Left lung (tissue), 4 donors: ENCODE measurements at regions not wholly inside any gene's neighbourhood (a gene's known extent, or its start where the extent isn't known, plus 50 kb on each side); places are given as distances from the start of the nearest gene placed in this dataset.

Experiments
- ATAC-seq: fragments of 200-7000 bp; cut with Tn5 transposase; one replicate; pipeline ENCODE4 v1.9.1; 2020; ENCODE audit warnings: moderate library complexity
- DNase-seq, 4 donors: peaks; one replicate each; pipeline ENCODE4 v3.0.0-alpha.2; 2013 to 2020
- H3K27ac ChIP-seq, 2 donors: fragments of 200-600 bp; sonication (generic) in 1 of 2; one replicate each; pipeline versions ENCODE4 v1.5.0 to v1.8.0; 2020 to 2021
- H3K27me3 ChIP-seq, 2 donors: fragments of 200-600 bp; sonication (generic) in 1 of 2; one replicate each; pipeline versions ENCODE4 v1.5.0 to v1.8.0; 2020 to 2021
- H3K36me3 ChIP-seq, 2 donors: fragments of 200-600 bp; sonication (generic) in 1 of 2; one replicate each; pipeline versions ENCODE4 v1.5.0 to v1.8.0; 2020 to 2021
- H3K4me1 ChIP-seq, 2 donors: fragments of 200-600 bp; one replicate each; pipeline ENCODE4 v1.8.0; 2021
- H3K4me3 ChIP-seq, 2 donors: fragments of 200-600 bp; sonication (generic) in 1 of 2; one replicate each; pipeline versions ENCODE4 v1.5.0 to v1.8.0; 2020 to 2021; ENCODE audit warnings: mild to moderate bottlenecking in 1 of 2
- H3K9me3 ChIP-seq, 2 donors: fragments of 200-600 bp; sonication (generic) in 1 of 2; one replicate each; pipeline versions ENCODE4 v1.5.0 to v1.8.0; 2020 to 2021
- intact Hi-C, 2 donors: fragments of 100-400 bp; cut with DNase I; formaldehyde crosslinking; loops; one replicate each; pipeline versions ENCODE4 v1.11.2 to v1.14.2; 2022
- TF ChIP-seq, protein P1 (sequence below), 2 donors: fragments of 200-600 bp; sonication (generic) in 1 of 2; IDR thresholded peaks; one replicate each; pipeline versions ENCODE4 v1.5.0 to v1.8.0; 2021; ENCODE audit warnings: antibody characterized with exemption in 2 of 2
- donor health status: DM: no; HTN: yes; CAD: no.
- donor health status: DM: no; HTN: no; CAD: no.

DNA sequence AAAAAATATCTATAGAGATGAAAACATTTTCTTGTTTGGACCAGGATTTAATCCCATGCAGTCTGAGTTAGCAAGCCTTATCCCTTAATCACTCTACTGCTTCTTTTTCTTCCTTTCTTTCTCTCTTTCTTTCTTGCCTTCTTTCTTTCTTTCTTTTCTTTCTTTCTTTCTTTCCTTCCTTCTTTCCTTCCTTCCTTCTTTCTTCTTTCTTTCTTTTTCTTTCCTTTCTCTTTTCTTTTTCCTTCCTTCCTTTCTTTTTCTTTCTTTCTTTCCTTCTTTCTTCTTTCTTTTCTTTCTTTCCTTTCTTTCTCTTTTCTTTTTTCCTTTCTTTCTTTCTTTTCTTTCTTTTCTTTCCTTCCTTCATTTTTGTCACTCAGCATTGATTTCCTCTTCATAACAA is 434.6 kb downstream of the FAT4 start:
- ATAC-seq: no peak
- no peak overlapping the region for H3K27ac ChIP-seq
- TF ChIP-seq, protein P1, sequence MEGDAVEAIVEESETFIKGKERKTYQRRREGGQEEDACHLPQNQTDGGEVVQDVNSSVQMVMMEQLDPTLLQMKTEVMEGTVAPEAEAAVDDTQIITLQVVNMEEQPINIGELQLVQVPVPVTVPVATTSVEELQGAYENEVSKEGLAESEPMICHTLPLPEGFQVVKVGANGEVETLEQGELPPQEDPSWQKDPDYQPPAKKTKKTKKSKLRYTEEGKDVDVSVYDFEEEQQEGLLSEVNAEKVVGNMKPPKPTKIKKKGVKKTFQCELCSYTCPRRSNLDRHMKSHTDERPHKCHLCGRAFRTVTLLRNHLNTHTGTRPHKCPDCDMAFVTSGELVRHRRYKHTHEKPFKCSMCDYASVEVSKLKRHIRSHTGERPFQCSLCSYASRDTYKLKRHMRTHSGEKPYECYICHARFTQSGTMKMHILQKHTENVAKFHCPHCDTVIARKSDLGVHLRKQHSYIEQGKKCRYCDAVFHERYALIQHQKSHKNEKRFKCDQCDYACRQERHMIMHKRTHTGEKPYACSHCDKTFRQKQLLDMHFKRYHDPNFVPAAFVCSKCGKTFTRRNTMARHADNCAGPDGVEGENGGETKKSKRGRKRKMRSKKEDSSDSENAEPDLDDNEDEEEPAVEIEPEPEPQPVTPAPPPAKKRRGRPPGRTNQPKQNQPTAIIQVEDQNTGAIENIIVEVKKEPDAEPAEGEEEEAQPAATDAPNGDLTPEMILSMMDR (IDR thresholded peaks at IDR 0.05): no peak
- no peaks in the 10 kb centered on the region for H3K36me3 ChIP-seq
- H3K27me3 ChIP-seq: no peaks in the 10 kb centered on the region
- H3K4me3 ChIP-seq: no peak overlapping the region
- no peak for DNase-seq
- no peaks in the 10 kb centered on the region for H3K4me1 ChIP-seq
- intact Hi-C loops: loop anchor here in 1 of 2 donors (10.0 kb wide), 1 partner anchor 435 kb away; the partner anchor contains the start of gene FAT4
- peaks cover 0 to 11% of the 10 kb centered on the region in 2 donors for H3K9me3 ChIP-seq

DNA sequence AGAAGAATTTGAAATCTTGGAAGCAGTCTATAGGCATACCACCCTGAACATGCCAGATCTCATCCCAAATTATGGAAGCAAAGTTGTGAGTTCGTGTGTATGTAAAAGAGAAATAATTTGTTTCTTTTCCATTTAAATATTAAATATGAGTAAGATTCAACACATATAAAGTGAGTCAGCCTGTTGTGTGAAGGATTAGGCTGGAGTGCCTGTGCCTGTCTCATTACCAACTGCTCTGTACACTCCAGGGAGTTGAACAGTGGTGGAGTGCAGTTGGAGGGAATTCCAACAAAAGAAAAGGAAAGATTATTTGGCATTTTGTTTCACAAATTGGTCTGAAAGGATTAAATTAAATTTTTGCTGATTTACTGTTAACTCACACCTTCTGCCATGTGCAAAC is 435.6 kb downstream of the FAT4 start:
- Histone ChIP-seq H3K4me1 (no peaks in the 10 kb centered on the region), H3K27ac (no peak overlapping the region), H3K4me3 (no peak overlapping the region), H3K27me3 (no peaks in the 10 kb centered on the region), H3K36me3 (no peaks in the 10 kb centered on the region), H3K9me3 (peaks cover 0 to 2% of the 10 kb centered on the region in 2 donors)
- DNase-seq (no peak), ATAC-seq (peak; percentile 42)
- intact Hi-C loops: no loop called here
- TF ChIP-seq, protein P1 (IDR thresholded peaks at IDR 0.05): no peak

DNA sequence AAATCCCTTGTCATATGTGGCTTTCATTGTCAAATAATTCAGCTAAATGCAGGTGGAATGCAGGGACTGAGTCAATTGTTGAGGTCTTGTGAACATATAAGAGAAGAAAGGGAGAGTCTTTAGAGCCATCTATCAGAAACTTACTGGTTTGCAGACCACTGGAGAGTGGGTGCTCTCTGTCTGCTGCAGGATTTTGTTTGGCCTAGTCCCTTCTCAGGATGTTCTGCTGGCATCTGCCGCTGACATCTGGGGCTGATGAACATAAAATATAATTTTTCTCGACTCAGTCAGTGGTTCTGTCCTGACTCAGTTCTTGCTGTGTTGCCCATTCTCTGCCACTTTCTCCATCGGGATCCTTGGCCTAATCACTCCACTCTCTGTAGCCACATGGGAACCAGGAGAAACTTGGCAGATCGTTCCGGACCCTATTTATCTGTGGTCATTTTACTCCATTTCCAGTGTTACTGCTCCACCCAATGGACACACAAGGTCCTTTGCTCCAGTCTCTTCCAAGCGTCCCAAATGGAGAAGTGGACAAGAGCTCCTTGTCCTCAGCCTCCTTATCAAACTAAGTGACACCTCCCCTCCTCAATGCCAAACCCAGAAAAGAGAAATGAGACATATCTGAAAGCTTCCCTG is 436.2 kb downstream of the FAT4 start:
- peak; percentile 49 for ATAC-seq
- intact Hi-C loops: no loop called here

GRCh38 chr4:125758438-125758837 is 443.7 kb downstream of the FAT4 start:
- intact Hi-C loops: no loop called here
- TF ChIP-seq, protein P1 (IDR thresholded peaks at IDR 0.05): no peak
- DNase-seq (no peak), ATAC-seq (no peak)
- Histone ChIP-seq H3K27me3 (no peaks in the 10 kb centered on the region), H3K4me3 (no peak overlapping the region), H3K36me3 (no peaks in the 10 kb centered on the region), H3K4me1 (no peaks in the 10 kb centered on the region), H3K27ac (no peak overlapping the region), H3K9me3 (no peaks in the 10 kb centered on the region)

More for the DNA sequence above, 436.2 kb downstream of the FAT4 start:
- Histone ChIP-seq H3K4me1 (no peaks in the 10 kb centered on the region), H3K27ac (no peak overlapping the region), H3K36me3 (no peaks in the 10 kb centered on the region), H3K9me3 (no peaks in the 10 kb centered on the region), H3K4me3 (no peak overlapping the region), H3K27me3 (no peaks in the 10 kb centered on the region)
- peak in 1 of 4 donors; percentile 66 for DNase-seq
- TF ChIP-seq, protein P1 (IDR thresholded peaks at IDR 0.05): peak in 1 of 2 donors; percentile 12

DNA sequence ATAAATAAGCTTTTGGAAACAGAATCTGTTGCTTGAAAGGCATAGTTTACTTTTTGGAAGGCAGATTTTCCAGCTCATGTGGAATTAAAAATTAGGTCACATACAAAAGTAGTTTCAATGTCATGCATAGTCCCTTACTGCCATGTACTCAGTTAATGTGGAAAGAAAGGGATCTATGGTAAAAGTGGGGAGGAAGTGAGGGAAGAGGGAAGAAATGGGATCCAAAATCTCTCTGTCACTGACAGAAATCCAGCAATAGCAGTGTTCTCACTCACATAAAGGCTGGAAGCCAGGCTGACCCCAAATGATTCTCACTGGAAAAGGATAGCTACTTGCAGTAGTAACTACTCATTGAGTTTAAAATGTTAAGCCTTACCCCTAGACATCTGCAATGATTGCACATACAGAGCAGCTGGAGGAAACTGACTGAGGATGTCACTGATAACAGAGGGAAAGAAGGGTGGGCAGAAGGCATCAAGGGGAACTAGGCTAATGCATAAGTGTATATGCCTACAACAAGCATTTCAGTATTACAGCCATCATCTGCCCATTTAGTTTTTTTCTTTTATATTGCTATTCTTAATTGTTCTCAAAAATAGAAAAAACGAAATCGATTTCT is 445.6 kb downstream of the FAT4 start:
- intact Hi-C loops: no loop called here
- ATAC-seq: no peak
- no peak for DNase-seq
- Histone ChIP-seq H3K36me3 (no peaks in the 10 kb centered on the region), H3K4me3 (no peak overlapping the region), H3K27me3 (no peaks in the 10 kb centered on the region), H3K9me3 (no peaks in the 10 kb centered on the region), H3K27ac (no peak overlapping the region), H3K4me1 (no peaks in the 10 kb centered on the region)
- TF ChIP-seq, protein P1 (IDR thresholded peaks at IDR 0.05): no peak
